ENCODE measurements at regions not wholly inside any gene's neighbourhood (a gene's known extent, or its start where the extent isn't known, plus 50 kb on each side); places are given as distances from the start of the nearest gene placed in this dataset.
A peak's percentile ranks its signal among the peaks of the same experiment; 100 is the strongest.

- Mint-ChIP-seq H3K4me3 (no peak overlapping the region), H3K36me3 (ENCODE audit: low read depth) (peaks cover 23% of the 10 kb centered on the region), H3K27me3 (ENCODE audit: low read depth, poor library complexity) (peaks cover 8% of the 10 kb centered on the region), H3K4me1 (peaks cover 28% of the 10 kb centered on the region), H3K27ac (no peak overlapping the region), H3K9me3 (peaks cover 14% of the 10 kb centered on the region)
- TF ChIP-seq CTCF (IDR thresholded peaks at IDR 0.05), result no peak
- no peak for DNase-seq
Measured at GRCh38 chr5:93793159-93793781, 51.9 kb upstream of the POU5F2 start.

GRCh38 chr5:93791518-93791972, 50.1 kb upstream of the POU5F2 start:
- H3K9me3 Mint-ChIP-seq, result peaks cover 14% of the 10 kb centered on the region
- H3K4me1 Mint-ChIP-seq, result peaks cover 34% of the 10 kb centered on the region
- peak overlapping the region; percentile 55 for H3K27ac Mint-ChIP-seq
- peaks cover 8% of the 10 kb centered on the region for H3K27me3 Mint-ChIP-seq (ENCODE audit: low read depth, poor library complexity)
- no peak overlapping the region for H3K4me3 Mint-ChIP-seq
- DNase-seq, result no peak
- TF ChIP-seq CTCF (IDR thresholded peaks at IDR 0.05), result no peak
- H3K36me3 Mint-ChIP-seq (ENCODE audit: low read depth), result peaks cover 23% of the 10 kb centered on the region
